ENCODE measurements at regions not wholly inside any gene's neighbourhood (a gene's known extent, or its start where the extent isn't known, plus 50 kb on each side); places are given as distances from the start of the nearest gene placed in this dataset.
"Not testable (repeated sequence)": the region's sequence is repeated elsewhere in the genome, so short reads cannot be mapped to it uniquely, and the experiment has no call there.

- no peak for DNase-seq
These were observed 158.3 kb upstream of the MAP3K1 start for GRCh38 chr5:56656846-56657726.

DNA sequence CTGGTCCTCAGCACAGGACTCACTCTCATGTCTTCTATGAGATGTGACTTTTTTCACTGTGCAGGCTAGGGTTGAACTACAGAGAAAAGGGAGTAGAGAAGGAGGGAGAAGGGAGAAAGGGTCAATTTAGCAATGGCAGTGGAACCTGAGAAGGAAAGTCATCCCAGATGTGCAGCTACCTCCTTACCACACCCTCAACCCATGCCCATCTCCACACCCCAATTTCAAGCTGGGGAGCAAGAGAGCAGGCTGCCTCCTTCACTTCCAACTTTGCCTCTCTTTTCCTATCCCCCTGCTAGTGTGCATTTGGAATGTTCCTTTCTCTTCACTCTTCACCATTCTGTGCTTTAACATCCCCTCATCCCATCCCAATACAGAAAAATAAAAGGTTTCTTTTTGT lies 163.5 kb upstream of the MAP3K1 start:
- DNase-seq, result no peak

GRCh38 chr5:56650386-56650785 lies 165.0 kb upstream of the MAP3K1 start:
- no peak for DNase-seq

DNA sequence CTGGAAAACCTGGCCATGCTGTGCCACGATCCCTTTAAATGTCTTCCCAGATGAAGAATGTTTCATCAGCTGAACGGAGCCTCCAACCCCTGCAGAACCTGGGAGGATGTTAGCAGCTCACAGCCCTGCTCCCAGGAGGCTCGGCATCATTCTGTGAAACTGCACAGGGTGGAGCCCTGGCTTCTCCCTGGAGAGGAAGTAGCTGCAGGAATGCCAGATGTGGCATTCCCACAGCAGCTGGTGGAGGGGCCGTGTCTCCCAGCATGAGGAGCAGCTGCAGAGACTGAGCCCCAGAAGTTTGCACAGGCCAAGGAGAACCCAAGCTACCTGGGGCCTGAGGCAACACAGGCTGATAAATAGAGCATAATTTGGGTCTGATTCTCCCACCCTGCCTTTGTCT lies 165.8 kb upstream of the MAP3K1 start:
- no peak for DNase-seq

DNA sequence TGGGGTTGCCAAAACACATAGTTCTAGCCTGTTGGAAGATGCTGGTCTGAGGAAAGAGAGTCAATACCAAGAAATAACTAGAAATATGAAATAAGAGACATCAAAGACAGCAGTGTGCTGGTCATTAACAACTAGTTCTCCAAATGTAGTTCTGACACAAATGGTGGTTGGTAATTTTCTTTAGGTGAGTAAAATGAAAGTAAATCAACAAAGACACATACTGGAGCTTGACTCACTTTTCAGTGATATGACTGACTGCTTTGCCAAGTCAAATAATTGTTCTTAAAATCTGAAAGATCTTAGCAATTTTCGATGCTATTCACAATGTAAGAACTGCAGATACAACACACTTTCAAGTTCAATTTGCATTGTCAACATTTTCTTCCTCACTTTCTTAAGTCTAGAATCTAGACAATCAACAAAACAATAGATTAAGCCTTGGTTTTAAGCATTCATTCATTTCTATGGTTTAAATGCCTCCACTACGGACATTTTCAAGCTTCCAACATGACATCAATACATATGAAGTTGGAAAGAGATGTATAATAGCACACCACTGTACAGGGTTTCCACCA lies 166.8 kb upstream of the MAP3K1 start:
- DNase-seq, result no peak

GRCh38 chr5:56647099-56647850 lies 168.1 kb upstream of the MAP3K1 start:
- DNase-seq, result no peak

DNA sequence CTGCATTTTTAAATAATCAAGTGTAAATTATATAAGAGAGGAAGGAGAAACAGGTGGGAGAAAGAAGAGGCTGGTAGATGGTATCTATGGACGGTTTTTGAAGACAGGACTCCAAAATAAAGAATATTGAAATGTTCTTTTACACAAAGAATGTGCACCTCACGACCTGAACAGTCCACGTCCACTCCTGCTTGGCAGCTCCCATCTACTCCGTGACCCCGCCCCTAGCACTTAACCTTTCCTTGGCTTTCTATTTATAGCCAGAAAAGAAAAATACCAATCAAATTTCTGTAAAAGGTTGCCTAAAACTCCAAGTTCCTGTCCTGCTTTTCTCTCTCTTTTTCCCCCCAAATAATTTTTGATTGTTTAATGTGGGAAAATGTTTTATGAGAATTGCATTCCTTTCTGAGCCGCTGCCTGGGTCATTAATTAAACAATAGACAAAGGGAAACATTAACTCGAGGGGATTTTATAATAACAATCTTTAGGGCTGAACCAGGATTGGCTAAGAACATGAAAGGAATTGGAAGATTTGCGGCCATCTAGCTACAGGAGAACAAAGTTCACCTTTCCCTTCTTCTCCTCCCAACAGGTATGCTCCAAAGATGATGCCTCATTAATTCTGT lies 173.6 kb upstream of the MAP3K1 start:
- DNase-seq, result no peak

DNA sequence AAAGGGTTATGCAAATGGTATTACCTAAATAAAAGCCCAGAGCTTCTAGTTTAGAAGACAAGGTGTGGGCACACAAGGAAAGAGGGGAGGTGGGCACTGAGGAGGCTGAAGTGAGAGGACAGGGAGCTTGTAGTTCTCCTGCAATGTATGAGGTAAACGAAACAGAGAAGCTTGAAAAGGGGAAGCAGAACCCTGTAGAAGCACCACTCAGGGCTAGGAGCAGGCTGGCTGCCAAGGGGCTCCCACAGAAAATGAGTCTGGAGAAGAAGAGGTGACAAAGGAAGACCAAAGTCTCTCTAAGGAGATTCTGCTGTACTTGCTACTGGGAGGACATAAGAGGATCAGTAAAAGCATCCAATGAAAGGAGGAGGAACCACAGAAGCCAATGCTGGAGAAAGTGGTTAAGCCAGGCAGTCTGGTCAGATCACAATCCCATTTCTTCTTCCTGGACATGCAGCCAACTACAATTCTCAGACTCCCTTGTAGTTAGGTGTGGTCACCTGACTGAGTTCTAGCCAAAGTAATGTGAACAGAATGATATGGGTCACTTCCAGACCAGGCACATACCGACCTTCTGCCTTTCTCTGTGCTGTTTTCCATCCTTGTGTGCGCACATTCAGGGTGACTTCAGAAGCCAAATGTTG lies 174.5 kb upstream of the MAP3K1 start:
- no peak for DNase-seq

- no peak for DNase-seq
These were observed 175.9 kb upstream of the MAP3K1 start for GRCh38 chr5:56639476-56639875.

DNA sequence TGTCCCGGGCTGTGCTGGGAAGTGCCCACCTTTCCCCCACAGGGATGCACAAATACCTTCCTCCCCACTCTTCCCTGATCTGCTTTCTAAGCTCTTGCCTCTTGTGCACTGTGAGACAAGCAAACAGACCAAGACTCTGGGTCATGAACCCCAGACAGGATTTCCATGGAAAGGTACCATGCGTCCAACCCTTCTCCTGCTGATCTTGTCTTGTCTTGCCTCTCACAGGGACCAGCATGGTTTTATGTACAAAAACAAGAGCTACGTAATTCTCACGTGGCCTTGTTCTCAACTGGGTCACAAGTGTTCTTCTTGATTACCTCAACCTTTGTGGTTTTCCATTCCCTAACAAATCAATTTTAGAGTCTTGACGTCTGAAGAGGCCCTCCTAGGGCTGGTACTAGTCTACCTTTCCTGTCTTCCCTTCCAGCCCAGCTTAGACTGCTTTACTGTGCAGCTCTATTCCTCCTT lies 176.5 kb upstream of the MAP3K1 start:
- DNase-seq, result no peak

- no peak for DNase-seq
These were observed 177.2 kb upstream of the MAP3K1 start for GRCh38 chr5:56638061-56638621.

DNA sequence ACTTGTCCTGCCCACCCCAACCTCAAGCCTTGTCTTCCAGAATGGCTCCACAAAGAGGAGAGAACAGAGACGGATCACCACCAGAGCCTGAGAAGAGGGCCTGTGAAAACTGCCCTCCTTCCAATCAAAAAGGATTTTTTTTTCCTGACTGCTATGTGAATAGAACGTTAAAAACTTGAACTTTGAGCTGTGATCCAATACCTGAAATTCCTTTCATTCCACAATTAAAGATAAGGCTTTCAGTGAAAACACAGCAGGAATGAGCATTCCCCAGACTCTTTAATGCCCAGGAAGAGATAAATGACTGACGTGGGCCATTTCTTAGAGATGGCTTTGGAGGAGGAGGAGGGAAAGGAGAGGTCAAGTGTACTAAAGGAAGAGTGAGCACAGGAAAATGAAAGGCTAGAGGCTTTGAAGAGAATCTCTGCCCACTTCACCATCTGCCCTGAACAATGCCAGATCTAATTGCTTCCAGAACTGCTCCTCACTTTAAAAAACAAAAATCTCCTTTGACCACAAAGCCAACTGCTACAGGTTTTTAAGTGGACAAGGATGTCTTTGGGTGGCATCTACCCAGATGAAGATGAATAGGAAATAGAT lies 177.9 kb upstream of the MAP3K1 start:
- no peak for DNase-seq

GRCh38 chr5:56633950-56634349 lies 181.4 kb upstream of the MAP3K1 start:
- no peak for DNase-seq

GRCh38 chr5:56632939-56633338 lies 182.4 kb upstream of the MAP3K1 start:
- no peak for DNase-seq

GRCh38 chr5:56632199-56632598 lies 183.2 kb upstream of the MAP3K1 start:
- DNase-seq, result no peak

DNA sequence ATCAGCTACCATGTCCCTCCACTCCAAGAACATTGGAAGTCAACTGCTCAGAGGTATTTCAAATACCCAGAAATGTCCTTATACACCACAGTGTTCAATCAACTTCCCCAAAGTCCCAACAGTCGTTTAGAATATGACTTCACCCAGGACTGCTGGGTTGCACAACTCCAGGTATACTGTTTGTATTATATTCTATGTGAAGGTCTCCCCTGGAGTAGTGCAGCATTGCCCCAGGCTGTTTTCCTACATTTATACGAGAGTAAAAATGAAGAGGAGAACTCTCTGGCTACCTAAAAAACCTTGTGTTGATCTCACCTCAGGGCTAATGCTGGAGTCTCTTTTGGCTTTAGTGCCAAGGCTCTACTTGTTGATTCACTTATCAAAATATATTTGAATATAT lies 183.6 kb upstream of the MAP3K1 start:
- DNase-seq, result no peak

DNA sequence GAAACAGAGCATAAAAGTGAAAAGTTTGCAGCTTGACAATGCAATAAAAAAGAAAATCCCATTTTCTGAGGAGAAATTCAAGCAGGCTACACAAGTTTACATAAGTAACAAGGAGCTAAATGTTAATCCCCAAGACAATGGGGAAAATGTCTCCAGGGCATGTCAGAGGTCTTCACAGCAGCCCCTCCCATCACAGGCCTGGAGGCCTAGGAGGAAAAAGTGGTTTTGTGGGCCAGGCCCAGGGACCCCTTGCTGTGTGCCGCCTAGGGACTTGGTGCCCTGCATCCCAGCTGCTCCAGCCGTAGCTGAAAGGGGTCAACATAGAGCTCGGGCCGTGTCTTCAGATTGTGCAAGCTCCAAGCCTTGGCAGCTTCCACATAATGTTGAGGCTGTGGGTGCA lies 186.7 kb upstream of the MAP3K1 start:
- DNase-seq, result not testable (repeated sequence)

- no peak for DNase-seq
These were observed 189.8 kb upstream of the MAP3K1 start for GRCh38 chr5:56625541-56625940.

DNA sequence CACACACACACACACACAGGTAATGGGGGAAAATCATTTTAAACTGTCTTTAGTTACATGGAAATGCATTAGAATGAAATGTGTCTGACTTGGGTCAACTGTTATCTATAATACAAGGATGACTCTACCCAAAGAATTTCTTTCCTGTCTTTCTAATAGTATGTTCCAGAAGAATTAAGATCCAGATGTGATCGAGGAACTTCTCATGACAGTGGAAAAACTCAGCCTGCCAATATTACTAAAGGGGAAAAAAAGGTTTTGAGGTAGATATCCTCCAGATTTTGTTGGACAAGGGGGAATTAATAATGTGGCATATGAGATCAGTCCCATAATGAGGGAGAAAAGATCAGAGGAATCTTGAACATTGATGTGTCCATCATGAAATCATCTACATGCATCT lies 190.6 kb upstream of the MAP3K1 start:
- DNase-seq, result no peak

GRCh38 chr5:56622141-56622540 lies 193.2 kb upstream of the MAP3K1 start:
- DNase-seq, result no peak

DNA sequence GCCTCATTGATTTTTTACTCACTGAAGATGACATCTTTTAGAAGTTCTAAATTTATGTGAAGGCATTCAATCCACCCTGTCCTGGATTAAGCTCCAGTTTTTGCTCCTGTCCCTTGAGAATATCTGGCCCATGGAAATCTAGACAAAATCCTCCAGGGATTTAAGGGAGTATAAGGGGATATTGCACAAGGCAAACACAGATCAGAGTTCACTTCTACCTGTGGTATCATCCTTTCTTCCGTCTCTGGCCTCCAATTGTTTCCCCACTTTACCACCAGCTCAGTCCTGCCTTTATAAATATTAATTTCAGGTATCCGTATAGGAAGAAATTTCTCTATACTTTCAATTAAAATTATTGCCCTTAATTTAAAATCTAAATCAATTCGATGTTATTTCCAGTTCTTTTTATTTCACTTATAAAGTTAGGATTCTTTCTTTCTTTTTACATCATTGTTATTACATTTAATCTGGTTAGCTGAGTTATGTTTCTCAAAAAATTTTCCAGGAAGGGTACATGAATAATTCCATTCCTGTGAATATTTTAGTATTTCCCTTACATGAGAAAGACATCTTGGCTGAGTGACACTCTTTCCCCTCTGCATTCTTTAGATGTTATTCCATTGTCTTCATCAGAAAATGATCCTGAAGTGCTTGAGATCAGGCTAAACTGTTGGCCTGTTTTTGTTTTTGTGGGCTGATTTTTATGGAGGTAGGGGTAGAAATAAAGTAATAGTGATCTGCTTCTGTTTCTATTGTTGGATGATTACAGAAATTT lies 194.3 kb upstream of the MAP3K1 start:
- DNase-seq, result no peak
